Neuron (in vitro differentiated cells): ENCODE measurements at regions not wholly inside any gene's neighbourhood (a gene's known extent, or its start where the extent isn't known, plus 50 kb on each side); places are given as distances from the start of the nearest gene placed in this dataset.

ENCODE experiments used
- H2AFZ ChIP-seq: one replicate; pipeline ENCODE4 v1.6.1; 2013; ENCODE audit warnings: low read depth, mild to moderate bottlenecking, inconsistent platforms, low read length, moderate library complexity
- H3K27me3 ChIP-seq: one replicate; pipeline ENCODE4 v1.6.1; 2013; ENCODE audit warnings: low read length; ENCODE audit not compliant: insufficient read depth
- H3K36me3 ChIP-seq: one replicate; pipeline ENCODE4 v1.6.1; 2013; ENCODE audit warnings: low read length; ENCODE audit not compliant: insufficient read depth
- H3K4me1 ChIP-seq: one replicate; pipeline ENCODE4 v1.6.1; 2013; ENCODE audit warnings: low read length; ENCODE audit not compliant: insufficient read depth
- H3K4me3 ChIP-seq: 2 replicates; pipeline ENCODE4 v1.5.1; 2013; ENCODE audit warnings: mild to moderate bottlenecking, low read length, moderate library complexity
- H3K9me3 ChIP-seq: one replicate; pipeline ENCODE4 v1.6.1; 2013; ENCODE audit warnings: low read length

DNA sequence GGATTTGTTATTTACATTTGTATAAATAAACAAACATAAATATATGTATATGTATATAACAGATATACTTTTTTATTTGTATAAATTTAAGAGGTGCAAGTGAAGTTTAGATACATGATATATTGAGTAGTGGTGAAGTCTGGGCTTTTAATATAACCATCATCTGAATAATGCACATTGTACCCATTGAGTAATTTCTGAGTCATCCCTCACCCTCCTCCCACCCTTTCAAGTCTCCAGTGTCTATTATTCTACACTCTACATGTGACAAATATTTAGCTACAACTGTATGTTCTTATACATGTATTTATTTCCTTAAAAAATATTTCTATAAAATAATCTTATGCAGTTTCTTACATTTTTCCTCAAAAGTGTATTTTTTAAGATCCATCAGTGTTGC, 358.7 kb upstream of the TFPI start:
- no peak overlapping the region for H3K4me3 ChIP-seq

DNA sequence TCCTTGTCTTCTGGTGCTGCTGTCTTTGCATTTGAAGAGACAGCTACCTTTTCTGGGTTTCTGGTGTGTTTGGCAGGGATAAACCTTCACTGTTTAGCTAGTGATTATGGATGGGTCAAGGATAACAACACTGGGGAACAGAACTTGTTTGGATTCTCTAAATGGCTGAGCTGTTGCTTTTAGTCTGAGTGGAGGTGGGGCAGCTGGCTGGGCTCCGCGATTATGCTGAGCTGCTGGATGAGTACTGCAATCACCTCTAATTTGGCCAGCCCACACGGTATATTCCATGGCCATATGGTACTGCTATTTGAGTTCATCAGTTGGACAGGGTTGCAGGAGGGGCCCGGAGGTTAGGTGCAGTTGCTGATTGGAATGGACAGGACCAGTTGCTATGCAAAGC, 361.6 kb upstream of the TFPI start:
- H3K36me3 ChIP-seq = no peaks in the 10 kb centered on the region
- no peaks in the 10 kb centered on the region for H3K4me1 ChIP-seq
- no peak overlapping the region for H3K4me3 ChIP-seq
- H2AFZ ChIP-seq = no peak overlapping the region
- no peaks in the 10 kb centered on the region for H3K9me3 ChIP-seq
- no peaks in the 10 kb centered on the region for H3K27me3 ChIP-seq

More for the DNA sequence above, 358.7 kb upstream of the TFPI start:
- no peaks in the 10 kb centered on the region for H3K9me3 ChIP-seq
- no peaks in the 10 kb centered on the region for H3K36me3 ChIP-seq
- no peaks in the 10 kb centered on the region for H3K4me1 ChIP-seq
- no peak overlapping the region for H2AFZ ChIP-seq
- no peaks in the 10 kb centered on the region for H3K27me3 ChIP-seq

DNA sequence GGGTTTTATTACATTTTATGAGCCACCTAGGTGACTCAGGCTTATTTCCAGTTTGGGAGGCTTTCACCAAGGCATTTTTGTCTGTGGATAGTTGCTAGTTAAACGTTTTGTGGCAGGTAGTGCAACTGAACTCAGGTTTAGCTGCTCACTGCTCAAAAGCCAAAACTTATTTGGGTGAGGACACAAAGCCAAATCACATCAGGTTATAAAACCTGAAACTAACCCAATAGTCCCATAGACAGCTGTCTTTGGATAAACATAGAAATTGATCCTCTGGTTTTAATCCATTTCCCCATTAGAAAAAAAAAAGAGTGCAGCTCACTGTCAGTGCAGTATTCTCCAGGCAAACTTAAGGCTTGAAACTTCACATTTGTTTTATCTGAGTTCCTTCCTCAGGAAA, 362.6 kb upstream of the TFPI start:
- no peaks in the 10 kb centered on the region for H3K27me3 ChIP-seq
- no peaks in the 10 kb centered on the region for H3K4me1 ChIP-seq
- H3K4me3 ChIP-seq = no peak overlapping the region
- no peaks in the 10 kb centered on the region for H3K36me3 ChIP-seq
- H2AFZ ChIP-seq = no peak overlapping the region
- H3K9me3 ChIP-seq = no peaks in the 10 kb centered on the region

DNA sequence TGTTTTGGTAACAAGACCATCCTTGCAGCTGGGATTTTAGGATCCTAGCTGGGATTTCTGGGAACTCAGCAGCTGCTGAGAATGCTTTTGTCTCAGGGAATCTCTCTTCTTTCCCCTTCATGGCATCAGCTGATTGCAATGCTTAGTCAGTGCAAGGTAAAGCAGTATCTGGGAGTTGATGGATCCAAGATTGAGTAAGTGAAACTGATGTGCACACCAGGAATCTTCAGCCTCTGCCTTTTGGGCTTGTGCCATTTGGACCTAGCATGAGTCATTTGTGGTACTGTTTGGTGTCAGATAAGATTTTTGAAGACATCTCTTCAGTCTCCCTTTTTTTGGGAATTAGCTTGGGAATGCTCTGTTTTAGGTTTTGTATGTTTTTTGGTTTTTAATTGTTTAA, 363.3 kb upstream of the TFPI start:
- Histone ChIP-seq H3K36me3 (no peaks in the 10 kb centered on the region), H3K4me1 (no peaks in the 10 kb centered on the region), H3K4me3 (no peak overlapping the region), H3K27me3 (no peaks in the 10 kb centered on the region), H3K9me3 (no peaks in the 10 kb centered on the region), H2AFZ (no peak overlapping the region)

DNA sequence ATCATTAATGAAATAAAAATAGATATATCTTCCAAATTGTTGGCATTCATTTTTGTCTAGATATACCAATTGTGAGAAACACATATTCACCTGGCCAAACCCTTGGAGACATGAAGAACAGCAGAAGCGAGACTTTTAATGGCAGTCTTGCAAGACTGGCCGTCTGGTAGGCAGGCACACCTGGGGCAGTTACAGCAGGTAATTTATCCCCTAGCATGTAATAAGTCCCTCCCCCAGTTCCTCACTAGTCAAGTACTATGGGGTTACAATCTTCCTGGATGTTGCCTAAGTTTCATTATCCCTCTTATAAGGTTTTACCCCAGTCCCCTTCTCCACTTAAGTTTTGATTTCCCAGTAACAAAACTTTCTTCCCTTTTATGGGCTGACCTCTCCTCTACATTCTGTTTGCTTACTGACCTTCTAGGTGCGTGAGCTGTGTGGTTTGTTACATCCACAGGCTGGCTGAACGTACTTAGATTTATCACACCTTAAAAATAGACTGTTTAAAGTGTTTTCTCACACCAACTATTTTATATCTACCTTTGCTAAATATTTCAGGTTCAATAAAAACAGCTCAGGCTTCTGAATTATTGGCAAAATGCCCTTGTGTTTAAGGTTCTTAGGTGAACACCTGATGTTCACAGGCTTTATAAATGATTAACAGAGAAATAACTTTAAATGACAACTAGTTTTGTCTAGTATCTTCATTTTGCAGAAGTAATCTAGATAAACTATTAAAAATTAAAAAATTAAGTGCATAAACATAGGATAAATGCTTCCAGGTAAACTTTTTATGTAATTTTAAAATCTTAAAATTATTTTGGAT, 365.0 kb upstream of the TFPI start:
- H2AFZ ChIP-seq = no peak overlapping the region
- H3K4me1 ChIP-seq = no peaks in the 10 kb centered on the region
- no peak overlapping the region for H3K4me3 ChIP-seq
- H3K9me3 ChIP-seq = no peaks in the 10 kb centered on the region
- H3K36me3 ChIP-seq = no peaks in the 10 kb centered on the region
- no peaks in the 10 kb centered on the region for H3K27me3 ChIP-seq

DNA sequence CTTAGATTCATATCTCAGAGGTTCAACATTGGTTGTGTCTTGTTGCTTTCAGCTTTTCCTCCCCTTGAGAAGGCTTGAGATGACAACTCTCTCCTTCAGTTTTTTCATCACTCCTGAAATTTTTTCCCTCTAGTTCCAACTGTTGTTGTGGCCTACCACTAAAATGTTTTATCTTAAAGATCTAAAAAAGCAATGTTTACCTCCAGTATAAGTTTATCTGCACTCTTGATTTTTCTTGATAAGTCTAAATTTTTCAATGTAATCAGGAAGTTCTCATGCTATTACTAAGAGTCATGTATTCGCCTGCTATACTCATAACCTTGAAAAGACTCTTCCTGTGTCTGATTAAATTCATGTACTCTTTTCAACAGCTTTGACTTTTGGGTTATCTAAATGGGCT, 366.3 kb upstream of the TFPI start:
- Histone ChIP-seq H3K36me3 (no peaks in the 10 kb centered on the region), H3K4me1 (no peaks in the 10 kb centered on the region), H3K9me3 (no peaks in the 10 kb centered on the region), H3K4me3 (no peak overlapping the region), H3K27me3 (no peaks in the 10 kb centered on the region), H2AFZ (no peak overlapping the region)

DNA sequence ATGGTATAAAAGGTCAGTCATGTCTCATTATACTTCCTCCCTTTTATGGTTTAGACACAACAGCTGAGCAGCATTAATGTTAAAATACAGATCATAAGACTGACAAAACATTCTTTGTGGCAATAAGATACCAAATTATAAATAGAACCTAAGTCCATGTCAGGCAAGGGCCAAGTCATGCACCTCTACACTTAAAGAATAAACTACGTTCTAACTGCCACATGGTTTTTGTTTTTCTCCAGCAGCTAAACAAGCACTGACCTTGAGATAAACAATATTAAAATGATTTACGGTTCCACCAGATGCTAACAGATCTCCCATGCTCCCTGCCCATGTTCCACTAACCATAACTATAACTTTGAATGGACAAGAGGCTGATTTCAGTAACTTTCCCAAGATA, 368.6 kb upstream of the TFPI start:
- no peaks in the 10 kb centered on the region for H3K36me3 ChIP-seq
- no peaks in the 10 kb centered on the region for H3K27me3 ChIP-seq
- H3K4me3 ChIP-seq = no peak overlapping the region
- no peaks in the 10 kb centered on the region for H3K4me1 ChIP-seq
- no peak overlapping the region for H2AFZ ChIP-seq
- H3K9me3 ChIP-seq = no peaks in the 10 kb centered on the region

DNA sequence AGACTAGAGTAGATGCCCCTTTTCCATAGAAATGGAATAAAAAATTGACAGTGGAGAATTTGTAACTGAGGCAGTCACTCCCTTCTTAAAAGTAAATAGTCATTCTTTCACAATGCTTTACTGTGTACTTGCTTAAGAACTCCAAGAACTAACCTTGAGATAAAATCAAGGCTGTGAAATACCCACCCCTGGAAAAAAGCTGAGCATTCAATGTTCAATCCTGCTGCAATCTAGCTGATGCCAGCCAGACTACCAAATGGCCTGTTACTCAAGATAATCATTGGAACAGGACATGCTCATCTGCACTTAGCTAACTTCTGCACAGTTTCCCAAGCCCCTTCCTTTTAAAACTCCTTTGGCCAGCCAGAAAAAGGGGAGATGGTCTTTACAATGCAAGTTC, 367.4 kb upstream of the GULP1 start:
- Histone ChIP-seq H3K4me1 (no peaks in the 10 kb centered on the region), H3K27me3 (no peaks in the 10 kb centered on the region), H3K36me3 (no peaks in the 10 kb centered on the region), H2AFZ (no peak overlapping the region), H3K4me3 (no peak overlapping the region), H3K9me3 (no peaks in the 10 kb centered on the region)

DNA sequence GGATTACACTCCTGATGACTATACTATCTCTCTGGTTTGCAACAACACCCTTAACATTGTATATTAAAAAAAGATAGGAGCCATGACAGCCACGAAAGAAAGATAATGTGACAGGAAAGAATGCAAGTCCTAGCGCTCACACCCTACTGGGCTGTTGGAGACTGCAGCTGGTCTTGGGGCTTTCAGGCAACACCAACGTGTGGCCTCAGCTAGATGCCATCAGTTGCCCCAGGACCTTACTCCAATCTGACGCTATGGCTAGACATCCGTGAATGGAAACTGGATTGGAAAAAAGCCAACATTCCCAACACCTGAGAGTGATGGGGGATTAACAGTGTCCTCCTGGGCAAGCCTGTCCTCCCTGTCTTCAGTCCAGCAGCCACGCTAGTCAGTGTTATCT, 357.4 kb upstream of the GULP1 start:
- Histone ChIP-seq H3K36me3 (no peaks in the 10 kb centered on the region), H3K9me3 (peaks cover 2% of the 10 kb centered on the region), H3K4me1 (no peaks in the 10 kb centered on the region), H2AFZ (no peak overlapping the region), H3K27me3 (no peaks in the 10 kb centered on the region), H3K4me3 (no peak overlapping the region)

DNA sequence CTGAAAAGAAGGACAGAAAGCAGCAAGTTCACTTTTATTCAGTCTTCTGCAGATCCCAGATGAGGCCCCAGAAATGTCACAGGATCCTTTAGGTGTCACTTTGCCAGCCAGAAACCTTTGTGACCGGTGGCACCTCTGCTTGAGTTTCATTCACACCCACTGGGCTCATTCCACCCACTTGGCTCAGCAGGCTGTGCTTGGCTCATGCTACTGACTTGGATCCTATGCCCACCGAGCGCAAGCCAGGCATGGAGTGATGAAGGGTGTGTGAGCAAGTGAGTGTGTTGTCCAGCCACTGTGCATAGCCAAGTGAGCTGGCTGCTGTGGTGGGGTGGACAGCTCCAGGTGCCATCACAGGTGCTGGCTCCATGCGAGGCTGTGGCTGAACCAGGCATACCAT, 357.0 kb upstream of the GULP1 start:
- no peak overlapping the region for H3K4me3 ChIP-seq
- H3K9me3 ChIP-seq = peaks cover 2% of the 10 kb centered on the region
- no peaks in the 10 kb centered on the region for H3K36me3 ChIP-seq
- no peaks in the 10 kb centered on the region for H3K4me1 ChIP-seq
- H3K27me3 ChIP-seq = no peaks in the 10 kb centered on the region
- no peak overlapping the region for H2AFZ ChIP-seq

DNA sequence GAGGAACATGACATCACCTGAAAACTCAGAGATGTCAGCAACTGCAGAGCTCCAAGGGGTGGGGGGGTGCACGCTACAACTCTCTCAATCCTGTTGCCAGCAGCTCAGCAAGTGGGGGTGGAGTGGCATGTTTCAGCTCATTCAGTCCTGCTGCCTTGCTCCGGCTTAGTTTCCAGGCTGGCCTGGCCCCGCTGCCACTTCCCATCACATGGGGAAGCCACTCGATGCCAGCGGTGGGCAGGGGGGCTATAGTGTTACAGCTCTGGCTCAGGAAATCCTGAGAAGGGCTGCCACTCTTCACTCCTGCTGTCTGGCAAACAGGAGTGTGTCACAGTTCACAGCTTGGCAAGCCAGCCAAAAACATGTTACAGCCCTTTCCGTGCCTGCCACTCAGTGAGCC, 356.5 kb upstream of the GULP1 start:
- Histone ChIP-seq H3K4me3 (no peak overlapping the region), H3K27me3 (no peaks in the 10 kb centered on the region), H3K36me3 (no peaks in the 10 kb centered on the region), H3K4me1 (no peaks in the 10 kb centered on the region), H2AFZ (no peak overlapping the region), H3K9me3 (peaks cover 2% of the 10 kb centered on the region)

DNA sequence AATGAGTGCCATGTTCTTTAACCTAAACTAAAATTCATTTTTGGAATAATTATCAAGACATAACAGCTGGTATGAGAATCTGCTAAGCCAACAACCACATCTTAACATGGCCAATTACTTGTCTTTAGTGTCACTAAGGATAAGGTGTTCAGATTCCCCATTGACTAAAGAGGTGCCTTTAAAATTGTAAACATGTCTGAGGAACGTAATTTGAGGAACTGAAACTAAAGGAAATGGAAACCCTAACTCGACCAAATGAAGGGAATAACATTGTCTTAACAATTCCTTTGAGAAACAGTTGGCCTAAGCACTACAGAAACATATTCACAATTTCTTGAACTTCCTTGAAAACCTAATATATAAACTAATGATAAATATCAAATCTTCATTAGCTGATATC, 355.4 kb upstream of the GULP1 start:
- Histone ChIP-seq H3K36me3 (no peaks in the 10 kb centered on the region), H3K4me1 (no peaks in the 10 kb centered on the region), H3K27me3 (no peaks in the 10 kb centered on the region), H3K9me3 (peaks cover 2% of the 10 kb centered on the region), H3K4me3 (no peak overlapping the region), H2AFZ (no peak overlapping the region)

DNA sequence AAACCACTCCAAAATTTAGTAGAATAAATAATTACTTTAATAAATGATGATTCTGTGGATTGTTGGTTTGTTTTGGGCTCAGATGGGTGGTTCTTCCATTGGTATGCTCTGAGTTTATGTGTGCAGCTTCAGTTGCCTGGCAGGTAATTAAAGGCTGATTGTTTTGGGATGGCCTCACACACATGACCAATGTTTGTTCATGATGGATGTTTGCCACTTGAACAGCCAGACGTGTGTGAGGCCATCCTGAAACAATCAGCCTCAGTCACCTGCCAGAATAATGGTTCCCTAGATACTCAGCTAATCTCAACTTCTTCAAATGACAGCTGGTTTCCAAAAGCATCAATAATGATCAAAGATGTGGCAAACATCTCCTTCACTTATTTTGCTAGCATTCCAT, 352.5 kb upstream of the GULP1 start:
- H3K36me3 ChIP-seq = no peaks in the 10 kb centered on the region
- no peak overlapping the region for H3K4me3 ChIP-seq
- no peaks in the 10 kb centered on the region for H3K4me1 ChIP-seq
- H3K9me3 ChIP-seq = peaks cover 2% of the 10 kb centered on the region
- H3K27me3 ChIP-seq = no peaks in the 10 kb centered on the region
- no peak overlapping the region for H2AFZ ChIP-seq

DNA sequence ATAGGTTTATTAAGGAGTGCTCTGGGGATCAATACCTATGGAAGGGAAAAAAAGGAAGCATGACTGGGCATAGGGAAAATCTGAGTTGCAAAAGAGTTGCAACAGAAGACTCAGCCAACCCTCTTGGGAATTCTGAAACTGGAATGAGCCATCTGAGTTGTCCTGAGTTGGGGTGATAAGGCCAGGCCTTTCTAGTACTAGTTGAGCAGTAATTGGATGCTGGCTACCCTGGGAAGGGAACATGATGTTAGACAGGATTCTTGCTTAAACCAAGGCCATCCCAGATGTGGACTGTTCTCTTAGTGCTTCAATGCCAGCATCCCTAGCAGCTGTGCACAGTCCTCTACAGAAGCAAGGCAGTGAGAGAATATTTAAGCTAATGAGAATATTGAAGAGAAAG, 348.8 kb upstream of the GULP1 start:
- Histone ChIP-seq H3K27me3 (no peaks in the 10 kb centered on the region), H3K4me3 (no peak overlapping the region), H2AFZ (no peak overlapping the region), H3K9me3 (no peaks in the 10 kb centered on the region), H3K36me3 (no peaks in the 10 kb centered on the region), H3K4me1 (peaks cover 4% of the 10 kb centered on the region)
